HEK293 (cell line): ENCODE measurements at regions not wholly inside any gene's neighbourhood (a gene's known extent, or its start where the extent isn't known, plus 50 kb on each side); places are given as distances from the start of the nearest gene placed in this dataset.

ENCODE experiments used
- CTCF ChIA-PET: fragments of 350-600 bp; formaldehyde crosslinking; extraction: SDS; loops from one replicate; lab custom pipeline; 2021; ENCODE audit warnings: antibody characterized with exemption; lab: Yijun Ruan, JAX
- POLR2A ChIA-PET: fragments of 300-600 bp; formaldehyde crosslinking; extraction: SDS; loops from one replicate; lab custom pipeline; 2020; ENCODE audit warnings: antibody characterized with exemption, inconsistent platforms; lab: Yijun Ruan, JAX
- H3K27ac ChIP-seq: fragments of 200-500 bp; sonication (Bioruptor generic); 2 replicates; pipeline ENCODE4 v1.5.1; 2014; ENCODE audit warnings: low read depth, low read length, control low read depth, inconsistent platforms; ENCODE audit errors: extremely low read depth
- H3K36me3 ChIP-seq, 2 experiments: fragments of 200-500 bp in 1 of 2; sonication (Bioruptor generic) in 1 of 2; 1 replicate in 1 of 2; 2 replicates in 1 of 2; pipeline ENCODE4 v1.5.1; 2014 to 2017; ENCODE audit warnings: inconsistent platforms in 2 of 2, low read length in 2 of 2; ENCODE audit not compliant: control insufficient read depth in 2 of 2, insufficient read depth in 1 of 2
- H3K4me1 ChIP-seq: fragments of 200-500 bp; sonication (Bioruptor generic); 2 replicates; pipeline ENCODE4 v1.5.1; 2014; ENCODE audit warnings: mild to moderate bottlenecking, low read length, inconsistent platforms; ENCODE audit not compliant: control insufficient read depth, insufficient read depth
- H3K4me3 ChIP-seq: 2 replicates; pipeline ENCODE4 v1.5.1; 2011; ENCODE audit warnings: low read depth, mild to moderate bottlenecking, control low read depth, low read length, moderate library complexity
- H3K9me3 ChIP-seq: fragments of 200-500 bp; sonication (Bioruptor generic); 2 replicates; pipeline ENCODE4 v1.5.1; 2014; ENCODE audit warnings: low read depth, low read length, inconsistent platforms; ENCODE audit not compliant: control insufficient read depth, insufficient read depth
- HOXC10 ChIP-seq: sonication (generic); formaldehyde crosslinking; IDR thresholded peaks from 2 replicates; pipeline ENCODE4 v1.8.1; 2023; ENCODE audit warnings: mild to moderate bottlenecking, missing genetic modification reagents
- INSM2 ChIP-seq: fragments of 450-650 bp; formaldehyde crosslinking; IDR thresholded peaks from 2 replicates; pipeline ENCODE4 v1.5.1; 2016; ENCODE audit warnings: missing biosample characterization, missing genetic modification characterization
- OSR2 ChIP-seq: fragments of 450-650 bp; formaldehyde crosslinking; IDR thresholded peaks from 2 replicates; pipeline ENCODE4 v1.5.1; 2016; ENCODE audit warnings: missing biosample characterization, missing genetic modification characterization
- SP2 ChIP-seq: fragments of 450-650 bp; formaldehyde crosslinking; IDR thresholded peaks from 2 replicates; pipeline ENCODE4 v1.5.1; 2016; ENCODE audit warnings: missing biosample characterization, missing genetic modification characterization
- SP7 ChIP-seq: fragments of 450-650 bp; formaldehyde crosslinking; IDR thresholded peaks from 2 replicates; pipeline ENCODE4 v1.5.1; 2016; ENCODE audit warnings: missing biosample characterization, missing genetic modification characterization
- ZBTB26 ChIP-seq: fragments of 450-650 bp; formaldehyde crosslinking; optimal IDR thresholded peaks from 2 replicates; pipeline ENCODE3; 2016; ENCODE audit warnings: missing biosample characterization, mild to moderate bottlenecking, missing genetic modification characterization
- ZFP41 ChIP-seq: fragments of 450-650 bp; formaldehyde crosslinking; IDR thresholded peaks from 2 replicates; pipeline ENCODE4 v1.5.1; 2016; ENCODE audit warnings: missing biosample characterization, missing genetic modification characterization, borderline replicate concordance
- ZNF112 ChIP-seq: fragments of 450-650 bp; formaldehyde crosslinking; IDR thresholded peaks from 2 replicates; pipeline ENCODE4 v1.5.0; 2017; ENCODE audit warnings: missing biosample characterization, missing genetic modification characterization
- ZNF146 ChIP-seq: fragments of 450-650 bp; formaldehyde crosslinking; IDR thresholded peaks from 2 replicates; pipeline ENCODE4 v1.5.1; 2016; ENCODE audit warnings: missing biosample characterization, missing genetic modification characterization
- ZNF2 ChIP-seq: fragments of 450-650 bp; formaldehyde crosslinking; IDR thresholded peaks from 2 replicates; pipeline ENCODE4 v1.5.1; 2016; ENCODE audit warnings: missing biosample characterization, missing genetic modification characterization
- ZNF24 ChIP-seq: fragments of 450-650 bp; formaldehyde crosslinking; IDR thresholded peaks from 2 replicates; pipeline ENCODE4 v1.5.1; 2016; ENCODE audit warnings: missing biosample characterization, missing genetic modification characterization
- ZNF449 ChIP-seq: fragments of 450-650 bp; formaldehyde crosslinking; IDR thresholded peaks from 2 replicates; pipeline ENCODE4 v1.5.1; 2017; ENCODE audit warnings: missing biosample characterization, mild to moderate bottlenecking, missing genetic modification characterization, moderate library complexity
- ZNF510 ChIP-seq: fragments of 450-650 bp; formaldehyde crosslinking; IDR thresholded peaks from 2 replicates; pipeline ENCODE4 v1.5.1; 2018; ENCODE audit warnings: mild to moderate bottlenecking, missing genetic modification characterization, missing biosample characterization; ENCODE audit not compliant: insufficient replicate concordance
- ZNF518A ChIP-seq: fragments of 450-650 bp; formaldehyde crosslinking; conservative IDR thresholded peaks from 2 replicates; pipeline ENCODE4 v1.5.1; 2016; ENCODE audit warnings: low read depth, missing biosample characterization, missing genetic modification characterization
- ZNF664 ChIP-seq: fragments of 450-650 bp; formaldehyde crosslinking; IDR thresholded peaks from 2 replicates; pipeline ENCODE4 v1.5.1; 2016; ENCODE audit warnings: missing biosample characterization, missing genetic modification characterization
- ZNF701 ChIP-seq: fragments of 450-650 bp; formaldehyde crosslinking; IDR thresholded peaks from 2 replicates; pipeline ENCODE4 v1.5.1; 2016; ENCODE audit warnings: missing biosample characterization, missing genetic modification characterization
- ZNF777 ChIP-seq: fragments of 450-650 bp; formaldehyde crosslinking; IDR thresholded peaks from 2 replicates; pipeline ENCODE4 v1.5.1; 2017; ENCODE audit warnings: missing biosample characterization, missing genetic modification characterization, borderline replicate concordance
- ZSCAN18 ChIP-seq: fragments of 450-650 bp; formaldehyde crosslinking; IDR thresholded peaks from 2 replicates; pipeline ENCODE4 v1.5.1; 2016; ENCODE audit warnings: missing biosample characterization, missing genetic modification characterization

- TF ChIP-seq ZNF449 (tag by site-specific recombination) (no peak), ZNF518A (tag by site-specific recombination) (no peak), ZBTB26 (tag by site-specific recombination) (no peak), HOXC10 (no peak), ZNF112 (no peak), ZNF2 (tag by site-specific recombination) (no peak), SP2 (tag by site-specific recombination) (no peak), OSR2 (no peak), INSM2 (tag by site-specific recombination) (no peak), ZNF777 (tag by site-specific recombination) (no peak)
Observed at GRCh38 chr22:33991620-33992019, 71.3 kb upstream of the LARGE1 start (continued).

- no peaks in the 10 kb centered on the region for H3K4me1 ChIP-seq
Observed at GRCh38 chr22:33996824-33997223, 76.5 kb upstream of the LARGE1 start.

GRCh38 chr22:34000879-34001526, 80.7 kb upstream of the LARGE1 start:
- Histone ChIP-seq H3K27ac (no peak overlapping the region), H3K4me3 (no peak overlapping the region), H3K36me3 (no peaks in the 10 kb centered on the region), H3K4me1 (no peaks in the 10 kb centered on the region), H3K9me3 (no peaks in the 10 kb centered on the region)
- CTCF ChIA-PET: no interaction called here
- POLR2A ChIA-PET: no interaction called here
- no peak for TF ChIP-seq ZSCAN18 (tag by site-specific recombination)
- no peak for TF ChIP-seq ZNF146 (tag by site-specific recombination)
- no peak for TF ChIP-seq ZNF24
- TF ChIP-seq ZNF701 (tag by site-specific recombination): no peak
- no peak for TF ChIP-seq ZFP41 (tag by site-specific recombination)
- TF ChIP-seq ZNF664: no peak

More at GRCh38 chr22:33996824-33997223, 76.5 kb upstream of the LARGE1 start:
- CTCF ChIA-PET: interaction anchor here (0.6 to 0.7 kb wide), 2 partner anchors 241 to 417 kb away, joined by 3 read pairs; no protein-coding TSS in a partner anchor
- Histone ChIP-seq H3K27ac (no peak overlapping the region), H3K4me3 (no peak overlapping the region), H3K9me3 (no peaks in the 10 kb centered on the region), H3K36me3 (no peaks in the 10 kb centered on the region)
- POLR2A ChIA-PET: no interaction called here
- TF ChIP-seq ZNF510 (tag by site-specific recombination): no peak
- TF ChIP-seq SP7 (tag by site-specific recombination): no peak
